Activated gamma-delta T cell treated with anti-CD3 and anti-CD28 coated beads, Interleukin-2, amount 50 U/mL, for 16 hours (primary cell): ENCODE measurements at regions not wholly inside any gene's neighbourhood (a gene's known extent, or its start where the extent isn't known, plus 50 kb on each side); places are given as distances from the start of the nearest gene placed in this dataset.

Experiments
- DNase-seq: peaks from one replicate; pipeline ENCODE4 v3.0.0-alpha.2; 2020; ENCODE audit warnings: low read depth

DNA sequence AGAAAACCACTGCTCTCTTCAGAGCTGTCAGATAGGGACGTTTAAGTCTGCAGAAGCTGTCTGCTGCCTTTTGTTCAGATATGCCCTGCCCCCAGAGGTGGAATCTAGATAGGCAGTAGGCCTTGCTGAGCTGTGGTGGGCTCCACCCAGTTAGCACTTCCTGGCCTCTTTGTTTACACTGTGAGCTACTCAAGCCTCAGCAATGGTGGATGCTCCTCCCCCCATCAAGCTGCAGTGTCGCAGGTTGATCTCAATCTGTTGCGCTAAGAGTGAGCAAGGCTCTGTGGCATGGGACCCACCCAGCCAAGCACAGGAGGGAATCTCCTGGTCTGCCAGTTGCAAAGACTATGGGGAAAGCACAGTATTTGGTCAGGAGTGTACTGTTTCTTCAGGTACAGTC lies 59.2 kb upstream of the ZNF641 start:
- peak; percentile 4 for DNase-seq

DNA sequence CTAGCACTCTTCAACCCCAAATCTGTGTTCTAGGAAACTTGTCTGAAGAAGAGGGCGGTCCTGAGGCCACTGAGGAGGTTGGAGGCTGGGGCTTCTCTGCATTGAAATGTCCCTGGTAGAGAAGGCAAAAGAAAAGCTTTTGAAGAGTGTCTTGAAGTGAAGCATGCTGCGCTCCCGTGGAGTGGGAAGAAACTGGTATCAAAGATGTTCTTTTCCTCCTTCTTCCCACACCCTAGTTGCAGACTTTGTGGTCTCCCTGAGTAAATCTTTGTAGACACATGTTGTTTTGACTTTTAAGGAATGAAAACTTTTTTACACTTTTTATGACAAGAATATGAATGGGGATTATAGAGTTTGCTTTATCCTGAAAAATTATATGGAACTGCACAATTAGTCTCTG lies 59.0 kb upstream of the ANP32D start:
- DNase-seq = no peak

DNA sequence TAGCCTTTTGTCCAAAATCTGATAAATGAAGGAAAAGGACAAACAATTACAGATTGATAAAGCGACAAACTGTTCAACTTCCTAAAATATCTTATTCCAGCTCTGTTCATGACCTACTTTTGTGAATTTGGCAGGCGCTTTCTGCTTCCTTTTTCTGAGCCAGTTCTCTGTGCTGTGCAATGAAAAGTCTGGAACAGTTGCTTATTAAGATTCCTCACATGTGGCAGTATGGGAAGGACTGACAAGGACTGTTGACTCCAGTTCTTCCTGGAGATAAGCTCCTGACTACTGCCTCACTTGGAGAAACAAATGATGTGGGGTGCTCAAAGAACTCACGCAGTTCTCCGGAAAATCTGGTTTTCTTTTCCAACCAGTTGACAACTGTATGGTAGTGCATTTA lies 58.3 kb upstream of the ANP32D start:
- DNase-seq = no peak

DNA sequence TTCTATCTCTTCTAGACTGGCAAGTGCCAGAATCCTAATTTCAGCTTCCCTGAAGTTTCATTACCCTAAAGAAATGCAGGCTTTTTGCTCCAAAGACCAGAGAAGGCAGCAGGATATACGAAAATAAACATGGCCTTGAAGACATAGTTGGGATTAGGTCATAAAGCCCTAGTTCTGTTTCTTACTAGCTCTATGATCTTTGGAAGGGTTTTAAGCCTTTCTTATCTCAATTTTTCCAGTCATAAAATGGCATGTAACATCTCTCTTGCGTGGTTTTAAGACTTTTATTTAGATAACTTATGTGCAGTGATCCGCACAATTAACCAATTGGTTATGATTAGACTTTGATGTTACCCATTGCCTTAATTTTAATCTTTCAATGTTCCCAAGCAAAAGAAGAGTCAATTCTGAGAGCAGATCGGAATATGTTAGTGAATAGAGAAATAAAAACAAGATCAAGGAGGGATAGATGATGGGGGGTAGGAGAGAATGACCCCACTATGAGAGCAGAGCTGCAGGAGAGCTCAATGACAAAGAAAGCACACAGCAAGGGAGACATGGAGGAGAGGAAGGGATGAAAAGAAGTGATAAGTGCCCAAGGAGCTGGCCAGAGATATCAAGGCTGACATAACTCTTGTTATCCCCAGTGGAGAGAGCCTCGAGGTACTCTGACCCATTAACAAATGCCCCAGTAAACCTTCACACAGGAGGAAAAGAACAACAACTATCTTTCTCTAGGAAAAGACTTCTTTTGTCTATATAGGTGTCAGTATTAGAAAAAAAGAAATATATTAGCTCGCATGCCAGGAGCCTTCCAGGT lies 53.0 kb upstream of the ANP32D start:
- DNase-seq = no peak

DNA sequence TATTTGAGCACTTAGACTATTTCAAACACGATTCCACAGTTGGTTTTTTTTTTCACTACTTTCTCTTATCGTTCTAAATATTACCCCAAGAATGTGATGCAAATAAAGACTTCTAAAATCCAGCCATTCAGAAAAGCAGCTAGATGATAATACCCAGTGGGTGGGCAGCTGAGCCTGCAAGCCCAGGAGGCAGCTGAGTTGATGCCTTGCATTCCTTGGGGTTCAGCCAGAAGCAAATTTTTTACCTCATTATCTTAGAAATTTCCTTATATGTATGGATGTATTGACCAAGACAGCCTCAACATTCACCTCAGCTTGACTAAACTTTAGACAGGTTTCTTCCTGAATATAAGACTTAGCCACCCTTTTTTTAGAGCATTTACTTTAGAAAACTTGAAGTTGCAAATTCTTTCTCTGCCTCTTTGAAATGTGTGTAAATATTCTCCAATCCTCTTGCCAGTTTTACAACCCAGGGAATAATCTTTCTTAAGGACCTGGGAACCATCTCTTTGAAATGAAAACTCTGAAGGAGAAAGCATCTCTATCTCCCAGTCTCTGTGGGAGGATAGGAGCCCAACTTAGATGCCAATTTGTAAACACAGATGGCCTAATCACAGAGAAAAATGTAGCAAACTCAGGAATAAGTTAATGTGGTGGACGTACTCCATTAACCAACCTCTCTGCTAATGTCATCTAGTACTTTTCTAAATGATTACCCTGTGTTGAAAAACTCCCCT lies 52.2 kb upstream of the ANP32D start:
- DNase-seq = no peak

DNA sequence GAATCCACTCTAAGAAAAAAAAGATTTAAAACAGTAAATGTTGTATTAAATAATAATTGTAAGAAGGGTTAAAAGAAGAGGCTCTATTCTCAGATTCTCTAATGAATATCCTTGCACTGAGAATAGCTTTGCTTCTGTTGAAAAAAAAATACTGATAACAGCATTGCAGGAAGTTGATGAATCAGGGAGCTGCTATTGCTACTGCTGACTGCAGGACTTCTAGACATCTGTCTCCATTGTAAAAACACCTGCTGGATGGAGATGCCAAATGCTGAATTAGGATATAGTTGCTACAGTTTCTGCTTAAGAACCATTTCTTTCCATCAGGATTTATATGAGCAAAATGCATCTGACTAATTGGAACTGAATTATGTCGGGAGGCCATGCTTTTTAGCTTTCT lies 50.3 kb upstream of the ANP32D start:
- DNase-seq = no peak
